Adrenal gland (tissue), 9 donors: ENCODE measurements at regions not wholly inside any gene's neighbourhood (a gene's known extent, or its start where the extent isn't known, plus 50 kb on each side); places are given as distances from the start of the nearest gene placed in this dataset.

Source experiments
- DNase-seq, 7 donors: peaks; one replicate each; pipeline ENCODE4 v3.0.0-alpha.2; 2019 to 2020
- H3K27ac ChIP-seq, 5 donors: fragments of 200-600 bp; sonication (generic) in 4 of 5; 1 replicate in 3 of 5; 2 replicates in 2 of 5; pipeline versions ENCODE4 v1.5.1 to v1.8.0; 2016 to 2020; ENCODE audit warnings: mild to moderate bottlenecking in 1 of 5
- H3K27me3 ChIP-seq: fragments of 200-600 bp; 2 replicates; pipeline ENCODE4 v1.8.0; 2021
- H3K36me3 ChIP-seq, 2 donors: fragments of 200-600 bp; replicated peaks in 1 of 2; 1 replicate in 1 of 2; 2 replicates in 1 of 2; pipeline versions ENCODE4 v1.5.1 to v1.8.0; 2018 to 2022
- H3K4me1 ChIP-seq, 2 donors: fragments of 200-600 bp; replicated peaks in 1 of 2; 1 replicate in 1 of 2; 2 replicates in 1 of 2; pipeline versions ENCODE4 v1.5.1 to v1.8.0; 2018 to 2021
- H3K4me3 ChIP-seq, 4 donors: fragments of 200-600 bp; sonication (generic) in 3 of 4; one replicate each; pipeline ENCODE4 v1.5.1; 2016 to 2018
- H3K9me3 ChIP-seq, 3 donors: fragments of 200-600 bp; sonication (generic) in 1 of 3; replicated peaks in 1 of 3; 1 replicate in 2 of 3; 2 replicates in 1 of 3; pipeline versions ENCODE4 v1.5.1 to v1.8.0; 2016 to 2021
- POLR2A ChIP-seq, 2 donors: fragments of 450-650 bp; IDR thresholded peaks; one replicate each; pipeline ENCODE4 v1.6.1; 2017; ENCODE audit warnings: antibody characterized with exemption in 2 of 2, mild to moderate bottlenecking in 2 of 2, moderate library complexity in 1 of 2
- WGBS, 4 donors: extraction: QIAGEN DNeasy Blood & Tissue Kit in 2 of 4; methylation state at CpG; one replicate each; pipeline versions ENCODE4 v1.1.5 to v1.1.7; 2013 to 2017; 5-methylcytosine and 5-hydroxymethylcytosine counted together
- intact Hi-C, 2 donors: fragments of 100-400 bp; cut with DNase I; formaldehyde crosslinking; loops; one replicate each; pipeline versions ENCODE4 v1.14.1 to v1.15.0; 2022 to 2023
- TF ChIP-seq, protein P1 (sequence below), 6 experiments: fragments of 450-650 bp in 4 of 6; fragments of 200-600 bp in 2 of 6; sonication (generic) in 1 of 6; IDR thresholded peaks; 1 replicate in 5 of 6; 2 replicates in 1 of 6; pipeline versions ENCODE4 v1.5.1 to v1.8.0; 2016 to 2021; ENCODE audit warnings: antibody characterized with exemption in 6 of 6, mild to moderate bottlenecking in 2 of 6, moderate library complexity in 1 of 6
- donor health status: healthy with polysubstance abuse.
- donor health status: Bipolar disorder and iron deficiency.
- donor health status: DM: yes; HTN: yes; CAD: no.
- donor health status: DM: no; HTN: no; CAD: no.
- donor health status: DM: no; HTN: no; CAD: no.

DNA sequence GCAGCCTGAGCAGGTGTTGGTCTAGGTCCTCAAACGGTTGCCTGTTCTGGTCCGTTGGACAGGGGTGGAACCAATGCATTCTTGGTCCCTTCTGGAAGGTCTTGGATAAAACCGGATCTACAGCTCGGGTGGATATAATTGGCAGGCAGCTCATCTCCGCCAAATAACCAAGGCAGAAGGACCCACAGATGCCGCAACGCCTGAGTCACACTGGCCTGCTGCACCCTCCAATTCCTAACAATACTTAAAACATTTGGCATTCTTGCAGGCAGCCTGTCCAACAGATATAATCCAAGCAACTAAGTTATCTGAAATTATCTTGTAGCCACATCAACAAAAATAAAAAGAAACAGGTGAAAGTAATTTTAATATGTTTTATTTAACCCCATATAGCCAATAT lies 59.0 kb upstream of the FGF14 start:
- 78 to 87% (median 79%) methylated on average over 7 of the region's 7 CpGs for WGBS, 4 donors
- intact Hi-C loops: no loop called here

DNA sequence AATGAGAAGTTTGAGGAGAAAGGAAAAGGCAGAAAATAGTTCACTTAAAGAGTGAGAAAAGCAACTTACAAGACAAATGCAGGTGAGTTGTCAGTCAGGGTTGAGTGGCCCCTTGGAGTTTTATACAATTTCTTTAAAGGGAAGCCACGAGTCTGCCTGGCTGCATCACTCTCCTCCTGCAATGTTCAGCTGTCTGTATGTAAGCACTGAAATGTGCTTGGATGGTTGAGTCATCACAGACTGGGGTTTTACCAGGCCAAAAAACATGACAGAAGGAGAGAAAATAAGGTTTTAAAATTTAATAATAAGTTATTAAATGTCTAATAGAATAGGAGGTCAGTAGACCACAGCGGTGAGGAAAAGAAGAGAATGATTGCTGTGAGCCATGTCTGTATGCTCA lies 51.0 kb upstream of the FGF14 start:
- DNase-seq: no peak
- H3K4me1 ChIP-seq: no peaks in the 10 kb centered on the region
- no peak overlapping the region for H3K27ac ChIP-seq
- WGBS, 4 donors: 66 to 83% (median 69%) methylated on average over 2 of the region's 2 CpGs
- no peak overlapping the region for H3K4me3 ChIP-seq
- H3K27me3 ChIP-seq: no peaks in the 10 kb centered on the region
- H3K9me3 ChIP-seq: no peaks in the 10 kb centered on the region
- intact Hi-C loops: loop anchor here in 1 of 2 donors (10.0 kb wide), 1 partner anchor 508 kb away; no protein-coding TSS in a partner anchor
- TF ChIP-seq POLR2A (IDR thresholded peaks at IDR 0.05): no peak
- TF ChIP-seq, protein P1, sequence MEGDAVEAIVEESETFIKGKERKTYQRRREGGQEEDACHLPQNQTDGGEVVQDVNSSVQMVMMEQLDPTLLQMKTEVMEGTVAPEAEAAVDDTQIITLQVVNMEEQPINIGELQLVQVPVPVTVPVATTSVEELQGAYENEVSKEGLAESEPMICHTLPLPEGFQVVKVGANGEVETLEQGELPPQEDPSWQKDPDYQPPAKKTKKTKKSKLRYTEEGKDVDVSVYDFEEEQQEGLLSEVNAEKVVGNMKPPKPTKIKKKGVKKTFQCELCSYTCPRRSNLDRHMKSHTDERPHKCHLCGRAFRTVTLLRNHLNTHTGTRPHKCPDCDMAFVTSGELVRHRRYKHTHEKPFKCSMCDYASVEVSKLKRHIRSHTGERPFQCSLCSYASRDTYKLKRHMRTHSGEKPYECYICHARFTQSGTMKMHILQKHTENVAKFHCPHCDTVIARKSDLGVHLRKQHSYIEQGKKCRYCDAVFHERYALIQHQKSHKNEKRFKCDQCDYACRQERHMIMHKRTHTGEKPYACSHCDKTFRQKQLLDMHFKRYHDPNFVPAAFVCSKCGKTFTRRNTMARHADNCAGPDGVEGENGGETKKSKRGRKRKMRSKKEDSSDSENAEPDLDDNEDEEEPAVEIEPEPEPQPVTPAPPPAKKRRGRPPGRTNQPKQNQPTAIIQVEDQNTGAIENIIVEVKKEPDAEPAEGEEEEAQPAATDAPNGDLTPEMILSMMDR (IDR thresholded peaks at IDR 0.05): no peak
- no peaks in the 10 kb centered on the region for H3K36me3 ChIP-seq

More for the DNA sequence above, 59.0 kb upstream of the FGF14 start:
- DNase-seq: no peak
- TF ChIP-seq POLR2A (IDR thresholded peaks at IDR 0.05): no peak
- TF ChIP-seq, protein P1 (IDR thresholded peaks at IDR 0.05): no peak
- H3K4me1 ChIP-seq: no peaks in the 10 kb centered on the region
- no peaks in the 10 kb centered on the region for H3K27me3 ChIP-seq
- no peaks in the 10 kb centered on the region for H3K36me3 ChIP-seq
- H3K9me3 ChIP-seq: no peaks in the 10 kb centered on the region
- no peak overlapping the region for H3K27ac ChIP-seq
- no peak overlapping the region for H3K4me3 ChIP-seq
